ENCODE measurements at regions not wholly inside any gene's neighbourhood (a gene's known extent, or its start where the extent isn't known, plus 50 kb on each side); places are given as distances from the start of the nearest gene placed in this dataset.

DNA sequence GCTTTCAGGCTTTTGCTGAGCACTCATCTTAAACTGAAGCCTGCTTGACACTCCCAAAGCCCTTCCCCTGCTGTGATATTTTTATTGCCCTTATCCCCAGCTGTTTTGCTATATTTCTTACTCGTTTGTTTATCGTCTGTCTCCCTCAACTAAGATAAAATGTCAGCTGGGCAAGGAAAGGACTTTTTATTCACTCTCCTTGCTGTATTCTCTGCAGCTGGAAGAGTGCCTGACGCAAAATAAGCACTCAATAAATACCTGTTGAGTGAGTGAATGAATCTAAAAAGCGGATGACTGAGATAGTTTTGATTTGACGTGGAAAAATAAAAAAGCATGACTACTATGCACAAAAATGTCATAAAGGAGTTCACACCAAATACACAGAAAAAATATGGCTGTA lies 84.8 kb upstream of the POMGNT2 start:
- ATAC-seq (no peak), DNase-seq (ENCODE audit: missing footprints) (no peak)
- intact Hi-C loops (cut with DNase I) = no loop called here

DNA sequence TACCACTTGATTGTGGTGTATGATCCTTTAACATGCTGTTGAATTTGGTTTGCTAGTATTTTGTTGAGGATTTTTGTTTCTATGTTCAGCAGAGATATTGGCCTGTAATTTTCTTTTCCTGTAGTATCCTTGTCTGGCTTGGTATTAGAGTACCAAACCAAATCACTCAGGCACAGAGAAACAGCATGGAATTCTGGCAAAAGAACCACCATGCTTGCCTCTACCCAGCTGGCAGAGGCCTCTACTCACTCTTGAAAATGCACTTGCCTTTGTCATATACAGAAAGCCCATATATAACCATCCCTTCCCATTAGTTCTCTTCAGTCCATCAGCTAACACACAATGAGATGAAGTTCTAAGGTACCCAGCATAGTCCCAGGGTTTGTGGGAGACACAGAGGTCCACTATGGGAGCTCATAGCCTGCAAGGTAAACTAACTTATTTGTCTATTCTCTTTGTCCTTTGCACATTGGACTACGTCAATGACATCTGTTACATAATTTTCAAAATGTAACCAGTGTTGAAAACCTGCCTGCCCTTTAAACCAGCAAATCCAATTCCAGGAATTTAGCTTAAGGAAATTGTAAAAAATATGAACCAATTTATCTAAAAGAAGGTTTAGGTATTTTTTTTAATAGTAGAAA lies 82.1 kb upstream of the POMGNT2 start:
- ATAC-seq (no peak), DNase-seq (ENCODE audit: missing footprints) (no peak)
- intact Hi-C loops (cut with DNase I) = no loop called here

DNA sequence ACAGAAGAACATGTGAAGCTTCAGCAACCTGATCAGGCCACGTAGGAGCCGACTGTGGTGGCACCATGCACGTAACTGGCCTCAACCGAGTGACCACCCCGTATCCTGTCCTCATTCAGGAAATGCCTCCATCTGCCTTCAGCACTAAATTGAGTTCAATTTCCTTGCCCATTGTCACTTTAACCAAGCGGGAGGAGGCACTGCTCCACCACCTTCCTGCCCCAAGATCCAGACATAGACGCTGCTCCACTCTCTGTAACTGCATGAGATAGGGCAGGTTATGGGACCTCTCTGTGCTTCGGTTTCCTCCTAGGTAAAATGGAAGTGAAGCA lies 80.1 kb upstream of the POMGNT2 start:
- DNase-seq (ENCODE audit: missing footprints) = no peak
- intact Hi-C loops (cut with DNase I) = no loop called here
- no peak for ATAC-seq

DNA sequence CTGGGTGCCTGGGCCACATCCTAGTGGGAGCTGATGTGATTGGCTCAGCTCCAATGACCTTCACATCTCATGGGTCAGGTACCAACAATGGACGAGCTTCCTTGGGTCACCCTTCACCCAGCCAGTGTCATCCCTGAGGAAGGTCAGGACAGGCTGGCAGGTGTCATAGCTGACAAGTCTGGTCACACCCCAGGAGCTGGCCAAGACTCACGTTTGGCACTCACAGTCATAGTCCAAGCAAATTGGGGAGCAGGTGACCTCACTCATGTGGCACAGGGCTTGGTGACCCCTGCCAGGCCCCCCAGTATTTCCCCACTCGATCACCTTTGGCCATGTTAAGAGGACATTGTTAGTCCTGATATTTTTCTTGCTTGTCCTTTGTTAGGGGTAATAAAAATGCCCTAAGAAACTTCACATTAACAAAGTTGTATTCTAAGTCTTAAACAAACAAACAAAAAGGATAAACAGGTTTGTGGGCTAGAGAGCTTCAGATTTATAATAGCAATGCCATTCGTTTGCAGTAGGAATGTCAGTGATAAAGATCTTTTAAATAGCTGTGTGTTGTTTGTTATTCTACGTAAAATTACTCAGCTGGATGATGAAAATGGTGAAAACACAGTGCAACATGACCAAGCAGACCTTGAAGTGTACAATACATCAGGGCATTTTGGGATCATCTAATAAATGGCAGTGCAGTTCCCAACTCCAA lies 79.5 kb upstream of the POMGNT2 start:
- DNase-seq (ENCODE audit: missing footprints) = no peak
- intact Hi-C loops (cut with DNase I) = no loop called here

DNA sequence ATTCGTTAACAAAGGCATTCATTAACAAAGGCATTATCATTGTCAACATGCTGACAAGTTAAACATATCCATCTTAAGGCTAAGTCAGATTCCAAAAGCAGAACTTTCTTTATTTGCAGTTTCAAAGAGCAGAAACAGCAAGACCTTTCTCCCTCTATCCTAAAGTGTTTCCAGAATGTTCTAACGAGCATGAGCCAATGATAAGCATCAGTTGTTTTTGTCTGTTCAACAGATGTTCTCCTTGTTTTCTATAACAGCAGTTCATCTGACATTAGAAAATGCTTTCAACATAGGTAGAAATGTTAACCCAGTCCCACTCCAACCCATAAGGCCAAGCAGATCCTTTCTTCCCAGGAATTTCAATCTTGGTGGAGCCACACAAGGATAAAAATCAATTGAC lies 77.6 kb upstream of the POMGNT2 start:
- no peak for DNase-seq (ENCODE audit: missing footprints)
- intact Hi-C loops (cut with DNase I) = no loop called here

More for the DNA sequence above, 79.5 kb upstream of the POMGNT2 start:
- ATAC-seq = no peak

DNA sequence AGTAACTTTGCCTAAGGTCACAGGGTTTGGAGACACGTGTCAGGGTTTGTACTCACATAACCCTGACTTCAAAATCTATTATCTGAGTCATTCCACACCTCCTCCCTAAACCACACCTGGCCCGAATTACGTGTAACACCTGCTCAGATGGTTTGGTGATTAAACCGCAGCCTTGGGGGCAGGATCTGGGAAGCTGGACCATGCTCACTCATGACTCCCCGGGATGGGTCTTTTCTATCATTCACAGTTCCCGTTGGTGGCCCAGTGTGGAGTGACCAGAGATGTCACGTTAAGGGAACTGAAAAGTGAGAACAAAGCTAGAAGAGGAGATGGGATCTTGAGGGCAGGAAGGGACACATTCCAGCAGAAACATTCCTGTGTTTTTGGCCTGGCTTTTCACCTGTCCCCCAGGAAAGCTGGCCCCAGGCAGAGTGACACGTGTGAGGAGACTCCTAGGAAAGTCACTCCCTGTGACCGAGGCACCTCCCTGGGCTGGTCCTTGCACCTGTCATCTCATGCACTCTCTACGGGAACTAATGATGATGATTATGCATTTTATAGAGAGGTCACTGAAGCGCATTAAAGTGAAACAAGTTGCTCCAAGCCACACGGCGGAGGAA lies 75.4 kb upstream of the POMGNT2 start:
- no peak for ATAC-seq
- DNase-seq (ENCODE audit: missing footprints) = no peak

More for the DNA sequence above, 77.6 kb upstream of the POMGNT2 start:
- ATAC-seq = no peak

DNA sequence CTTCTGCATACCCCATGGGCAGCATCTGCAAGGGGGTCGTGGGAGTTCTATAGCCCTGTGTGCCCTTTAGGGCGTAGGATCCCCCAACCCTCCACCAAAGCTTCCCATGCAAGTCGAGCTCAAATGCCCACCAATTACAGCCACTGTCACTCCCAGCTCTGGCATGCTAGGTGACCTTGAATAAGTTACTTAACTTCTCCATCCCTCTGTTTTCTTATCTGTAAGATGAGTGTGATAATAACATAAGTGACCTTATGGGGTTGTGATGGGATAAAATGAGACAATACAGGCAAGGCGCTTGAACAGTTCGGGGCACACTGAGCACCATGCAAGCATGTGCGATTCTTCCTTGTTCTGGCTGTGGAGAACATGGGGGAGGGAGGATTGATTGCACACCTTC lies 74.8 kb upstream of the POMGNT2 start:
- no peak for ATAC-seq
- intact Hi-C loops (cut with DNase I) = no loop called here
- DNase-seq (ENCODE audit: missing footprints) = no peak

More for the DNA sequence above, 75.4 kb upstream of the POMGNT2 start:
- intact Hi-C loops (cut with DNase I) = no loop called here

DNA sequence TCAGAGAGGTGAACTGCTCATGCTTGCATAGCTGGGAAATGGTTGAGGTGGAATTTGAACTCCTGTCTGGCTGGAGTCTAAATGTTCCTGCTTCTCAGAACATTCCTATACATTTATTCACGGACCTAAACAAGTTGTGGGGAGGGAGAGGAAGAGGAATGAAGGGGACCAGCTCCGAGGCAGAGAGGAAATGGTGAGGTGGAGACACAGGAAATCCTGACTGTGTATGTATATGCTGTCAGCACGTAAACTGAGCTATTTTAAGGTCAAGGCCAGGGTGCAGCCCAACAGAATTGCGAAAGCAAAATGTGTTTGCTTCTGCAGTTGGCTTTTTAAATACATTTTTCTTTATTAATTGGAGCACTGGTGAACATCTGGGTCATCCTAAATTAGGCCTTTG lies 74.1 kb upstream of the POMGNT2 start:
- DNase-seq (ENCODE audit: missing footprints) (no peak), ATAC-seq (peak; percentile 47)
- intact Hi-C loops (cut with DNase I) = no loop called here

DNA sequence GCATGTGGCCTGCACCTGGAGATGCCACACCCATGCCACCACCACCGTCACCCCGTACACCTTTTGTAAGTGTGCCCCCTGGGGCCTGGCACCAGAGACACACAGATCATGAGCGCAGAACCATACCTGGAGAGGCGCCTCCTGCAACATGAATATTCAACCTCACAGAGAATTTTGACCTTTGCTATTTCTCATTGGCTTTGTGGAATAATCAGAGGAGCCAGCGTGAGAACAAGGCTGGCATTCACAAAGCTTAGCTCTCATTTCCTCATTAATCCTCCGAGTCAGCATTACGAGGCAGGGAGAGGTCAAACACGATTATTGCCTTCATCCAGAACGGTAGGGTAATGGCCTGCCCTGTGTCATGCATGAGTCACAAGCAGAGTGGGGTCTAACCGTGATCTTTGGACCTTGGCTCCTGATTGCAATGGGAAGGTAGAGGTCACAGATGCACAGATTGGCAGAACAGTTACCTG lies 73.0 kb upstream of the POMGNT2 start:
- no peak for DNase-seq (ENCODE audit: missing footprints)
- intact Hi-C loops (cut with DNase I) = no loop called here
- peak; percentile 58 for ATAC-seq

DNA sequence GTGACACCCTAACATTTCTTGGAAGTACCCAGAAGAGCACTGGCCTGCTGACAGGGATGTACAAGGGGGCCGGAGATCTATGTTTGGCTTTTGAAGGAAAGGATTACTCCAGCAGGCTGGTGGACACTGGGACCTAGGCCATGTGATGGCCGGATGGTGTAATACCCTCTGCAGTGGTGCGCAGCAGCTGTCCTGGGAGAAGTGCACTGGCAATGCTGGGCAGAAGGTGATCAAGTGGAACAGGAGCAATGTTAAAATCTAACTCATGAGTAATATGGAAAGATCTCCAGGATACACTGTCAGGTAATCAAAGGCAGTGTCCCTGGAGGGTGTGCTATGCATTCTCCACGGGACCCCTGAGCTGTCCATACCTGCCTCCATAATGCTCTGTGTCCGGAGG lies 71.2 kb upstream of the POMGNT2 start:
- no peak for ATAC-seq
- intact Hi-C loops (cut with DNase I) = no loop called here
- DNase-seq (ENCODE audit: missing footprints) = no peak

DNA sequence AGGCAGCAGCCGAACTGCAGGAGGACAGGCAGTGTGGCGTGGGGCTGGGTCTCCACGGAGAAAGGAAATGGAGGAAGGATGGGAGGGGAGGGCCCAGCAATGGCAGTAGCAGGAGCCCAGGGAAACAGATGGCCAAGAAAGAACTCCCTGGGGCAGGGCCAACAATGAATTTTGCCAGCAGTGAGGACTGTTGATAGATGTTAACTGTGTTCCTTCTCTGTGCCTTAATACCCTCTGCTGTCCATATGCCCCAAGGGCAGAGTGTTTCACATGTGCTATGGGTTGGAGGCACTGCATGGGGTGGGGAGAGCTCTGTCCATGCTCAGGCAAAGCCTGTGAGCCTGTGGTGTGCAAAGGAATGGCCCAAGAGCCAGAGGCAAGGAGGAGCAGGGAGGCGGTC lies 70.8 kb upstream of the POMGNT2 start:
- DNase-seq (ENCODE audit: missing footprints) = no peak
- ATAC-seq = peak; percentile 22
- intact Hi-C loops (cut with DNase I) = no loop called here

DNA sequence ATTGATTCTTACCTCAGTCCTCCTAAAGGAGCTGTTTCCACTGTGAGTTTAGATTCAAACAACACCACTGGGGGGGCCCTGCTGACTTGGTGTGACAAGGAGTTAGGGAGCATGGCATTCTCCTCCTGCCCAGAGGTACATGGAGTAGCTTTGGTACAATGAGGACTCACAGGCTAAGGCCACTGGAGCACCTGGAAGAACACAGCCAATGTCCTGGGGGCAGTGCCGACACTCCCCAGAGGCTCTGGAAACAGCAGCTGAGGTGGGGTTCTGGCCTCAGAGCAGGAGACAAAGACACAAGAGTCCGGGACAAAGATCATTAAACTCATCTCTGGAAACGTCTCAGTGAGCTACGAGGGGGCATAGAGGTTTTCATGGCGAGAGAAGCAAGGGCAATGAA lies 69.7 kb upstream of the POMGNT2 start:
- ATAC-seq = no peak
- no peak for DNase-seq (ENCODE audit: missing footprints)
- intact Hi-C loops (cut with DNase I) = no loop called here

DNA sequence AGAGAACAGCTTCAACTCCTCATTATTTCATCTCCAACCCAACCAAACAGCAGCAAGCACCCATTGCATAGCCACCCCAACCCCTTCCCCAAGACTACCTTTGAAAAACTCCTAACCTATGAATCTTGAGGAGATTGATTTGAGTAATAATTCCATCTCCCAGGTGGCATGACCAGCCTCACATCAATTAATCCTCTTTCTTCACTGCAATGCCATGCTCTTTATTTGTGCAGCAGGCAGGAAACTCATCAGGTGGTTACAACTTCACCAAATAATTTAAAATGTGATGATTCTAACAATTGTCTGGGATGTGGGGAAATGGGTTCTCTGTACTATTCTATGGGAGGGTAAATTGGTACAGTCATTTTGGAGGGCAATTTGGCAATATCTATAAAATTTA lies 68.1 kb upstream of the POMGNT2 start:
- ATAC-seq = no peak
- DNase-seq (ENCODE audit: missing footprints) = no peak
- intact Hi-C loops (cut with DNase I) = no loop called here

DNA sequence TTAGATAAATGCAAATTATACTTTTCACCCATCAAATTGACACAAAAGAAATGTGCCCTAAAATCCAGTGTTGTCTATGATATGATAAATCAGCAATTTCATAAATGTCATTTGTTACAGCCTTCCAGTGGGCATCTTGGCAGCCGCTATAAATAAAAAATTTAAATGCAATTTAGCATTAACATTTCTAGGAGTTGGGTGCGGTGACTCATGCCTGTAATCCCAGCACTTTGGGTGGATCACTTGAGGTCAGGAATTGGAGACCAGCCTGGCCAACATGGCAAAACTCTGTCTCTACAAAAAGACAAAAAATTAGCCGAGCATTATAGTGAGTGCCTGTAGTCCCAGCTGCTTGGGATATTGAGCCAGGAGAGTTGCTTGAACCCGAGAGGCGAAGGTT lies 65.9 kb upstream of the POMGNT2 start:
- intact Hi-C loops (cut with DNase I) = no loop called here
- no peak for DNase-seq (ENCODE audit: missing footprints)
- no peak for ATAC-seq

DNA sequence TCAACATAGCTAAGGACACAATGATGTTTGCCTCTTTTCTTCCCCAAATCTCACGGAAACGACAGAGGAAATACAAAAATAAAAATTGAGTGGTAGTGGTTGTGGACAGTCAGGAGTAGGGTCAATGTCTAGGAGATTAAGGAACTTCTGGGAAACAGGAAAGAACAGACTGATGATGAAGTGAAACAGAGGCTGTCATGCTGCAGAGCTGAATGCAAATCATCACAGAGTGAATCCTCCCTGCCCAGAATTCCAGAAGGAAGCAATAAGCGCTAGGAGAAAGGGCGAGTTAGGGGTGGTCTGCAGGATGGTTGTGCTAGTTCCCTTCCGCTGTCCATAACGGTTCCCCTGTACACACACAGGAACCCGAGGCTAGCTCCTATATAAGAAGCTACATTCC lies 64.7 kb upstream of the POMGNT2 start:
- intact Hi-C loops (cut with DNase I) = no loop called here
- ATAC-seq (no peak), DNase-seq (ENCODE audit: missing footprints) (no peak)

DNA sequence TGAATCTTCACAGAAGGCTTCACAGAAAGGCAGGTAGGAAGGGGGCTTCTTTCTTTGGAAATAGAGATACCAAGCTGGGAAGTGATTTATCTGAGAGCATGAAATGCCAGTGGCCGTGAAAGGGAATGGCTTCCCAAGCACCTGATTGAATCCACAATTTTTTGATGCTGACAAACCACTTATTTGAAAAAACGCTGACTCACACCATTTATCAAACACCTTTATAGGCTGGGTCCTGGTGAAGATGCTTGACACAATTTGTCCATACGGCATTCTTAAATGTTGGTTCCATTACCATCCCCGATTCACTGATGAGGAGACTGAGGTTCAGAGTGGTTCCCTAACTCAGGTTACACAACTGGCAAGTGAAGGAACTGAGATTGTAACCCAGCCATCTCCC lies 64.1 kb upstream of the POMGNT2 start:
- intact Hi-C loops (cut with DNase I) = loop anchor here (10.0 kb wide), 1 partner anchor 75 kb away; no protein-coding TSS in a partner anchor
- no peak for DNase-seq (ENCODE audit: missing footprints)
- no peak for ATAC-seq

DNA sequence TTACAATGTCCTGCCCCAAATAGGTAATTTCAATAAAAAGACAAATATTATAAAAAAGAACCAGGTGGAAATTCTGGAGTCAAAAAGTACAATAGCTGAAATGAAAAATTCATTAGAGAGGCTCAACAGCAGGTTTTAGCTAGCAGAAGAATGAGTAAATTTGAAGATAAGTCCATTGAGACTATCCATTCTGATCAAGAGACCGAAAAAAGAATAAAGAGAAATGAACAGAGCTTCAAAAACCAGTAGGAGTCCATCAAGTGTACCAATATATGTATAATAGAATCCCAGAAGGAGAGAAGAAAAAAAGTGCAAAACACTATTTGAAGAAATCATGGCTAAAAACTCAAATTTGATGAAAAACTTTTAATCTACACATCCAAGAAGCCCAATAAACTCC lies 60.5 kb upstream of the POMGNT2 start:
- ATAC-seq (no peak), DNase-seq (ENCODE audit: missing footprints) (no peak)
- intact Hi-C loops (cut with DNase I) = loop anchor here (10.0 kb wide), 1 partner anchor 78 kb away; no protein-coding TSS in a partner anchor

DNA sequence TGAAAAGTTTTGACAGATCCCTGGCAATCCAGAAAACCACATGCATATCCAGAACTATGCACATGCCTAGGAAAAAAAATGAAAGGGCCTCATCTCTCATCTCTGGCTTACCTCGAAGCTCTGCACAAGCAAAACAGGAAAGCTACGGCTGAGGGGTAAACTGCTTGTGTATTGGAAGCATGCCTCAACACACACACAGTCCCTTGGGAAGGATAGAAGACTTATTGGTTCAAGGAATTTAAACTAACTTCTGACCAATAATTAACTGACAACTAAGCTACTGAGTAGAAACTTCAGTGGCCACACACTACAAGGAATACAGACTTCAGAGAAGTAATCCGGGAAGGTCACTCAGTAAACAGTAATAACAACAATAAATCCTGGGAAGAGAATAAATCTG lies 59.9 kb upstream of the POMGNT2 start:
- ATAC-seq = no peak
- intact Hi-C loops (cut with DNase I) = loop anchor here (10.0 kb wide), 1 partner anchor 79 kb away; no protein-coding TSS in a partner anchor
- DNase-seq (ENCODE audit: missing footprints) = no peak

DNA sequence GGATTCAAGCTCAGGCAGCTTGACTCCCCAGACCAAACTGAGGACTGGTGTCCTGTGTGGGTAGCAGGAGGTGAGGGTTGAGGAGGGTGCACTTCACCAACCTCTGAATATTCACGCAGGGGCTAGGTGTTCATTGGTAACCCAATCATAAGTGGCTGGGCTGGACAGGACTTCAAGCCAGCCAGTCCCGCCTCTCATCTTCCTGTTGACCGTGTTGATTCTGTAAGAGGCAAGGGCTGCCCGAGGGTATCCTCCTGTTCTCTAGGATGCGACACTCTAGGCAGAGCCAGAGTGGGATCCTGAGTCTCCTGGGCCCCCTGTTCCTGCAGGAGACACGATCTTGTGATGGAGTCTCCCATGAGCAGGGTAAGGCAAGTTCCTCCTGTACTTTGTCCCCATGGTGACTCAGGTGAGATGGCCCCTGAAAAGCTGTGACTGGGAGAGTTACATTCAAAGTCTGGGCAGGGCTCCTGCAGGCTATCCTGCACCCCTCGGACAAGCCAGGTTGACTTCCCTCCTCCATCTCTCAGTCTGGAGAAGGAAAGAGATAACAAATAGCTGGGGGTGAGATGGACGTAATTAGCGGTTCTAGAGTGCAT lies 58.1 kb upstream of the POMGNT2 start:
- ATAC-seq (no peak), DNase-seq (ENCODE audit: missing footprints) (no peak)
- intact Hi-C loops (cut with DNase I) = loop anchor here (5.0 to 10.0 kb wide), 2 partner anchors 81 to 123 kb away; partner anchors contain the start of gene SNRK
